Adrenal gland (tissue), 5 donors: ENCODE measurements at regions not wholly inside any gene's neighbourhood (a gene's known extent, or its start where the extent isn't known, plus 50 kb on each side); places are given as distances from the start of the nearest gene placed in this dataset.

Source experiments
- POLR2A ChIP-seq, 2 donors: fragments of 450-650 bp; IDR thresholded peaks; one replicate each; pipeline ENCODE4 v1.6.1; 2017; ENCODE audit warnings: antibody characterized with exemption in 2 of 2, mild to moderate bottlenecking in 2 of 2, moderate library complexity in 1 of 2
- TF ChIP-seq, protein P1 (sequence below), 6 experiments: fragments of 450-650 bp in 4 of 6; fragments of 200-600 bp in 2 of 6; sonication (generic) in 1 of 6; IDR thresholded peaks; 1 replicate in 5 of 6; 2 replicates in 1 of 6; pipeline versions ENCODE4 v1.5.1 to v1.8.0; 2016 to 2021; ENCODE audit warnings: antibody characterized with exemption in 6 of 6, mild to moderate bottlenecking in 2 of 6, moderate library complexity in 1 of 6
- donor health status: DM: no; HTN: no; CAD: no.

DNA sequence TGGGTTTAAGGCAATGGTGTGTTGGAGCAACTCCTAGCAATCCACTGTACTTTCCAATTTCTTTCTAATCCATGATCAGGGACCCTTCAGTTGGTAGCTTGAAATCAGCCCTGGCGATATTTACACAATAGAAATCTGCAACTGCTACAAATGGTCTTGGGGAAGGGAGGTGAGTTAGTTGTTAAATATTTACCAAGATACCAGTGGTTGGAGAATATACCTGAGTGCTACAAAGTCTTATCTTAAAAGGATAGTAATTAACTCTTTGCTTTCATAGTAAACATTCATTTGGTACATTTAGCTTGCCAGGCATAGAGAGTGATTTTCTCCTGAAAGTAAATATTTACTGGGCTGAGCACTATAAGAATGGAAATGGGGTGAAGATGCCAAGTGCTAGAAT, 568.2 kb downstream of the BCKDHB start:
- TF ChIP-seq, protein P1, sequence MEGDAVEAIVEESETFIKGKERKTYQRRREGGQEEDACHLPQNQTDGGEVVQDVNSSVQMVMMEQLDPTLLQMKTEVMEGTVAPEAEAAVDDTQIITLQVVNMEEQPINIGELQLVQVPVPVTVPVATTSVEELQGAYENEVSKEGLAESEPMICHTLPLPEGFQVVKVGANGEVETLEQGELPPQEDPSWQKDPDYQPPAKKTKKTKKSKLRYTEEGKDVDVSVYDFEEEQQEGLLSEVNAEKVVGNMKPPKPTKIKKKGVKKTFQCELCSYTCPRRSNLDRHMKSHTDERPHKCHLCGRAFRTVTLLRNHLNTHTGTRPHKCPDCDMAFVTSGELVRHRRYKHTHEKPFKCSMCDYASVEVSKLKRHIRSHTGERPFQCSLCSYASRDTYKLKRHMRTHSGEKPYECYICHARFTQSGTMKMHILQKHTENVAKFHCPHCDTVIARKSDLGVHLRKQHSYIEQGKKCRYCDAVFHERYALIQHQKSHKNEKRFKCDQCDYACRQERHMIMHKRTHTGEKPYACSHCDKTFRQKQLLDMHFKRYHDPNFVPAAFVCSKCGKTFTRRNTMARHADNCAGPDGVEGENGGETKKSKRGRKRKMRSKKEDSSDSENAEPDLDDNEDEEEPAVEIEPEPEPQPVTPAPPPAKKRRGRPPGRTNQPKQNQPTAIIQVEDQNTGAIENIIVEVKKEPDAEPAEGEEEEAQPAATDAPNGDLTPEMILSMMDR (IDR thresholded peaks at IDR 0.05): no peak
- TF ChIP-seq POLR2A (IDR thresholded peaks at IDR 0.05): no peak
